Ascending aorta (tissue), 2 donors: ENCODE measurements at regions not wholly inside any gene's neighbourhood (a gene's known extent, or its start where the extent isn't known, plus 50 kb on each side); places are given as distances from the start of the nearest gene placed in this dataset.

Experiments used
- DNase-seq, 2 donors: peaks; one replicate each; pipeline ENCODE4 v3.0.0-alpha.2; 2019; ENCODE audit warnings: low spot score in 2 of 2
- H3K27ac ChIP-seq, 2 donors: fragments of 200-600 bp; sonication (generic); one replicate each; pipeline ENCODE4 v1.5.1; 2016 to 2017; ENCODE audit warnings: mild to moderate bottlenecking in 1 of 2
- H3K27me3 ChIP-seq: fragments of 200-600 bp; sonication (generic); one replicate; pipeline ENCODE4 v1.5.1; 2017
- H3K36me3 ChIP-seq, 2 donors: fragments of 200-600 bp; sonication (generic); one replicate each; pipeline ENCODE4 v1.5.1; 2016
- H3K4me1 ChIP-seq, 2 donors: fragments of 200-600 bp; sonication (generic); one replicate each; pipeline ENCODE4 v1.5.1; 2016 to 2017; ENCODE audit warnings: mild to moderate bottlenecking in 1 of 2
- H3K4me3 ChIP-seq, 2 donors: fragments of 200-600 bp; sonication (generic); one replicate each; pipeline ENCODE4 v1.5.1; 2016 to 2017; ENCODE audit warnings: mild to moderate bottlenecking in 1 of 2
- H3K9me3 ChIP-seq, 2 donors: fragments of 200-600 bp; sonication (generic); one replicate each; pipeline ENCODE4 v1.5.1; 2016
- CTCF ChIP-seq, 3 experiments: fragments of 200-600 bp in 2 of 3; fragments of 450-650 bp in 1 of 3; sonication (generic) in 2 of 3; IDR thresholded peaks; one replicate each; pipeline ENCODE4 v1.5.1; 2016 to 2019; ENCODE audit warnings: antibody characterized with exemption in 3 of 3, mild to moderate bottlenecking in 1 of 3, moderate library complexity in 1 of 3
- intact Hi-C: fragments of 100-400 bp; cut with DNase I; formaldehyde crosslinking; loops from one replicate; pipeline ENCODE4 v1.15.1; 2023

GRCh38 chr16:86180244-86180643 lies 281.3 kb downstream of the IRF8 start:
- intact Hi-C loops, result no loop called here
- DNase-seq, result no peak
- no peaks in the 10 kb centered on the region for H3K27me3 ChIP-seq
- H3K4me1 ChIP-seq, result no peaks in the 10 kb centered on the region
- H3K36me3 ChIP-seq, result no peaks in the 10 kb centered on the region
- no peak overlapping the region for H3K4me3 ChIP-seq
- no peak for TF ChIP-seq CTCF (IDR thresholded peaks at IDR 0.05)
- no peak overlapping the region for H3K27ac ChIP-seq
- H3K9me3 ChIP-seq, result no peaks in the 10 kb centered on the region

DNA sequence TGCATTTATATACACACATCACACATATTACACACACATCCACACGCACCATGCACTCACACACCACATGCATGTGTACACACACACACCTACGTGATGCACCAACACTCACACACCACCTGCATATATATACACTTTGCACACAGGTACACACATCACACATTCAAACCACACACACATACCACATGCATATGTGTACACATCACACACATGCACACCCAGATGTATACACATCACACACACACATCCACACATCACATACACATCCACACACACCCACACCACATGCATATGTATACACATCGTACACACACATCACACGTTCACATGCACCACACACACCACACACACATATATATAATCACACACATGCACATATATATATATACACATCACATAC lies 281.8 kb downstream of the IRF8 start:
- intact Hi-C loops, result no loop called here
- H3K36me3 ChIP-seq, result no peaks in the 10 kb centered on the region
- no peaks in the 10 kb centered on the region for H3K9me3 ChIP-seq
- H3K27ac ChIP-seq, result no peak overlapping the region
- H3K27me3 ChIP-seq, result no peaks in the 10 kb centered on the region
- H3K4me3 ChIP-seq, result no peak overlapping the region
- DNase-seq, result no peak
- no peaks in the 10 kb centered on the region for H3K4me1 ChIP-seq
- no peak for TF ChIP-seq CTCF (IDR thresholded peaks at IDR 0.05)

GRCh38 chr16:86181526-86181925 lies 282.6 kb downstream of the IRF8 start:
- Histone ChIP-seq H3K27me3 (no peaks in the 10 kb centered on the region), H3K27ac (no peak overlapping the region), H3K9me3 (no peaks in the 10 kb centered on the region), H3K4me3 (no peak overlapping the region), H3K4me1 (no peaks in the 10 kb centered on the region), H3K36me3 (no peaks in the 10 kb centered on the region)
- DNase-seq, result no peak
- intact Hi-C loops, result no loop called here
- no peak for TF ChIP-seq CTCF (IDR thresholded peaks at IDR 0.05)

DNA sequence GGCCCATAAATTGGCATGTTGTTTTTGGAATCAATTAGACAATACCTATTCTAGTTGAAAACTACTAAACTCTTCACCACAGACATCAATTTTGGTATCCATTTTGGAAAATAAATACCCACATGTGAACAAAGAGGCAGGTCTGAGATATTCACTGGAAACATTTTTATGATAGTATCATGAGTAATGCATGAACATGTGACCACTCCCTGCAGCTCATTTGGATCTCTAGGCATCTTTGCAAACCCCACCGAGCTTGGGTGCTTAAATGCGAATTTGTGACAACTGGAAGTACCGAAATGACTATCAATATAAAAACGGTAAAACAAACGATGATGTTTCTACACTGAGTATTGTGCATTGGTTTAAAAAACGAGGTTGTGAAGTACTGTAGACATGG lies 285.2 kb downstream of the IRF8 start:
- Histone ChIP-seq H3K36me3 (no peaks in the 10 kb centered on the region), H3K27me3 (no peaks in the 10 kb centered on the region), H3K4me1 (no peaks in the 10 kb centered on the region), H3K4me3 (no peak overlapping the region), H3K9me3 (no peaks in the 10 kb centered on the region), H3K27ac (no peak overlapping the region)
- intact Hi-C loops, result no loop called here
- no peak for DNase-seq
- TF ChIP-seq CTCF (IDR thresholded peaks at IDR 0.05), result no peak

- H3K9me3 ChIP-seq, result no peaks in the 10 kb centered on the region
- H3K4me3 ChIP-seq, result no peak overlapping the region
- H3K27ac ChIP-seq, result no peak overlapping the region
- H3K36me3 ChIP-seq, result no peaks in the 10 kb centered on the region
- no peaks in the 10 kb centered on the region for H3K27me3 ChIP-seq
- DNase-seq, result no peak
- H3K4me1 ChIP-seq, result no peaks in the 10 kb centered on the region
- intact Hi-C loops, result no loop called here
- TF ChIP-seq CTCF (IDR thresholded peaks at IDR 0.05), result no peak
Observed at GRCh38 chr16:86185089-86185488, 286.1 kb downstream of the IRF8 start.

GRCh38 chr16:86186313-86186712 lies 287.4 kb downstream of the IRF8 start:
- Histone ChIP-seq H3K9me3 (no peaks in the 10 kb centered on the region), H3K36me3 (no peaks in the 10 kb centered on the region), H3K4me1 (no peaks in the 10 kb centered on the region), H3K27me3 (no peaks in the 10 kb centered on the region), H3K4me3 (no peak overlapping the region), H3K27ac (no peak overlapping the region)
- no peak for TF ChIP-seq CTCF (IDR thresholded peaks at IDR 0.05)
- DNase-seq, result no peak
- intact Hi-C loops, result no loop called here
